ENCODE measurements at regions not wholly inside any gene's neighbourhood (a gene's known extent, or its start where the extent isn't known, plus 50 kb on each side); places are given as distances from the start of the nearest gene placed in this dataset.

DNA sequence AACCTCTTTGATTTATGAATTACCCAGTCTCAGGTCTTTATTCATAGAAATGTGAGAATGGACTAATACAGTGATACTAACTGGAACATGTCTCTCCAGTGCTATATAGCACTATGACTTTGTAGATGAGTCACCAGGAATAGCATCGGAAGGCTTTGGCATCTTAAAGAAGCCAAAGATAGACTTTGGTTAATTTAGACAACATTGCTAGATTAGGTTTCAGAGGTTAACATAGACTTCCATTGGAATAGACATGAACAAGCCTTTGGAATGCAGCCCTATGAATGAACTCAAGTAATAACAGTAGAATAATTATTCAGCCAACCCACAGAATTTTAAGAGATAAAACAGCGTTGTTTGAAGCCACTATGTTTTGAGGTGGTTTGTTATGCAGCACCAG is 169.2 kb downstream of the HGF start:
- no peak for DNase-seq (ENCODE audit: extremely low read depth, low read depth)
- TF ChIP-seq CTCF (IDR thresholded peaks at IDR 0.05; ENCODE audit: low read depth, low read length, missing control alignments) = no peak
- no peak overlapping the region for H3K4me3 ChIP-seq (replicated peaks; ENCODE audit: low read depth, low read length)

GRCh38 chr7:81598951-81599350 is 170.9 kb downstream of the HGF start:
- no peak overlapping the region for H3K4me3 ChIP-seq (replicated peaks; ENCODE audit: low read depth, low read length)
- TF ChIP-seq CTCF (IDR thresholded peaks at IDR 0.05; ENCODE audit: low read depth, low read length, missing control alignments) = no peak
- DNase-seq (ENCODE audit: extremely low read depth, low read depth) = no peak

DNA sequence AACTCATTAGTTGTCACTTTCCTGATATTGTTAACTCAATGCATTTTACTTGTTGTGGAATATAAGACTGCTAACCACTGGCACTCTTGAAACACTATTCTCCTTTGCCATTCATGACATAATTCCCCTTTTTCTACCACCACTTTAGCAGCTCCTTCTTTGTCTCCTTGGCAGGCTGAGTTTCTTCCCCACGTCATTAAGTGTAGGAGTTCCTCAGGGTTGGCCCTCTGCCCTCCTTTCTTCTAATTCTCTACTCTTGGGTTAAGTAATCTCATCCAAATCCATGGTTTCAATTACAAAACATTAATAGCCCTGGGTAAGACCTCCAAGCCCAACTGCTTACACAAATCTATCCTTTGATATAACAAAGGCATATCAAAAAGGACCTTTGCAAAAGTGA is 175.1 kb downstream of the HGF start:
- no peak overlapping the region for H3K4me3 ChIP-seq (replicated peaks; ENCODE audit: low read depth, low read length)
- TF ChIP-seq CTCF (IDR thresholded peaks at IDR 0.05; ENCODE audit: low read depth, low read length, missing control alignments) = no peak
- DNase-seq (ENCODE audit: extremely low read depth, low read depth) = no peak

DNA sequence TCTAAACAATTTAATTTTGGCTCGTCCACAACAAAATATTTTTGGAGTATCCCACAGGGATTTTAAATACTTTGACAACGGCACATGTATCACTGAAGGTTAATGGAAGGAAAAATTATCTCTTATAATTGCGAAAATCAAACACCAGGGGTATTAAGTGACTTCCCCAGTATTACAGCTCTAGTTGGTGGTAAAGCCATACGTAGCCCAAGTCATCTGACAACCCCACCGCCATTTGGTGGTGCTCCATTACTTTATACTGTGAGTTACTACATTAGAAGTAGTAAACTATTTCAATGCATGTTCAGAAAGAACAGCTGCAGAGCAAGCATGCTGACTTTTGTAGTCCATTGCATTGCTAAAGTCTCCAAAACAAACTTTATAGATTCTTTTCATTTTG is 179.7 kb downstream of the HGF start:
- DNase-seq (ENCODE audit: extremely low read depth, low read depth) = no peak
- H3K4me3 ChIP-seq (replicated peaks; ENCODE audit: low read depth, low read length) = no peak overlapping the region
- TF ChIP-seq CTCF (IDR thresholded peaks at IDR 0.05; ENCODE audit: low read depth, low read length, missing control alignments) = no peak

- no peak overlapping the region for H3K4me3 ChIP-seq (replicated peaks; ENCODE audit: low read depth, low read length)
- DNase-seq (ENCODE audit: extremely low read depth, low read depth) = no peak
- no peak for TF ChIP-seq CTCF (IDR thresholded peaks at IDR 0.05; ENCODE audit: low read depth, low read length, missing control alignments)
Observed at GRCh38 chr7:81584667-81585066, 185.2 kb downstream of the HGF start.

- no peak for TF ChIP-seq CTCF (IDR thresholded peaks at IDR 0.05; ENCODE audit: low read depth, low read length, missing control alignments)
- no peak overlapping the region for H3K4me3 ChIP-seq (replicated peaks; ENCODE audit: low read depth, low read length)
- no peak for DNase-seq (ENCODE audit: extremely low read depth, low read depth)
Observed at GRCh38 chr7:81583882-81584533, 185.8 kb downstream of the HGF start.

DNA sequence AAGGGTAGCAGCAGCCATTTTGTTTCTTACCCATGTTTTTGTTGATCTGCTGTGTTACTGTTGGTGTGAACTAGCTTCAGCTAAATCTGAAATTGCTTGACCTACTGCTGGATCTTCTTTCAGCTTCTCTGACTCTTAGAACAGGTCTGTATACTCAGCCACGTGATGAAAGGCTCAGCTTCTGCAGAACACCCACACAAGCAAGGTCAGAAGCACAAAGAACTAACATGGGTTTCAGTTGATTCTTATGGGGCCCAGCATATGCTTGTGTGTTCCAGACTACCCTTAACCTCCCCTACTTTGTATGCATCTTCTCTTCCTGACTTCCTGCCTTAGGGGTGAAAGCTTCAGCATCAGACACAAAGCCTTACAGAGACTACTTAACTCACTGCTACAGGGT is 186.8 kb downstream of the HGF start:
- no peak for TF ChIP-seq CTCF (IDR thresholded peaks at IDR 0.05; ENCODE audit: low read depth, low read length, missing control alignments)
- DNase-seq (ENCODE audit: extremely low read depth, low read depth) = no peak
- no peak overlapping the region for H3K4me3 ChIP-seq (replicated peaks; ENCODE audit: low read depth, low read length)

All from HFF-Myc (cell line).